Cortex of kidney (tissue), 1 donor: ENCODE measurements at regions not wholly inside any gene's neighbourhood (a gene's known extent, or its start where the extent isn't known, plus 50 kb on each side); places are given as distances from the start of the nearest gene placed in this dataset.

ENCODE experiments used
- DNase-seq: peaks from one replicate; lab custom pipeline; 2025; lab: John Stamatoyannopoulos, UW

GRCh38 chr10:29856295-29856694 lies 203.1 kb downstream of the JCAD start:
- DNase-seq, result no peak

GRCh38 chr10:29853913-29854312 lies 205.5 kb downstream of the JCAD start:
- no peak for DNase-seq

GRCh38 chr10:29851241-29851640 lies 208.1 kb downstream of the JCAD start:
- no peak for DNase-seq

GRCh38 chr10:29850371-29850770 lies 209.0 kb downstream of the JCAD start:
- DNase-seq, result no peak

- DNase-seq, result no peak
Observed at GRCh38 chr10:29849886-29850285, 209.5 kb downstream of the JCAD start.

- DNase-seq, result no peak
Observed at GRCh38 chr10:29849126-29849833, 210.1 kb downstream of the JCAD start.

GRCh38 chr10:29846881-29847280 lies 212.1 kb upstream of the SVIL start:
- no peak for DNase-seq

GRCh38 chr10:29845166-29845565 lies 210.4 kb upstream of the SVIL start:
- no peak for DNase-seq

- no peak for DNase-seq
Observed at GRCh38 chr10:29843143-29843542, 208.4 kb upstream of the SVIL start.

GRCh38 chr10:29841724-29842649 lies 207.2 kb upstream of the SVIL start:
- no peak for DNase-seq

- no peak for DNase-seq
Observed at GRCh38 chr10:29840516-29841276, 205.9 kb upstream of the SVIL start.

GRCh38 chr10:29839826-29840515 lies 205.2 kb upstream of the SVIL start:
- DNase-seq, result no peak

- DNase-seq, result no peak
Observed at GRCh38 chr10:29838539-29838938, 203.8 kb upstream of the SVIL start.

GRCh38 chr10:29837586-29837985 lies 202.8 kb upstream of the SVIL start:
- DNase-seq, result no peak

GRCh38 chr10:29836396-29836795 lies 201.6 kb upstream of the SVIL start:
- DNase-seq, result no peak

GRCh38 chr10:29835055-29835454 lies 200.3 kb upstream of the SVIL start:
- no peak for DNase-seq

- DNase-seq, result no peak
Observed at GRCh38 chr10:29830531-29831512, 196.1 kb upstream of the SVIL start.

GRCh38 chr10:29829776-29830175 lies 195.0 kb upstream of the SVIL start:
- no peak for DNase-seq

GRCh38 chr10:29828956-29829355 lies 194.2 kb upstream of the SVIL start:
- no peak for DNase-seq

GRCh38 chr10:29828440-29828894 lies 193.7 kb upstream of the SVIL start:
- no peak for DNase-seq

GRCh38 chr10:29827512-29827911 lies 192.7 kb upstream of the SVIL start:
- DNase-seq, result no peak
